ENCODE measurements at regions not wholly inside any gene's neighbourhood (a gene's known extent, or its start where the extent isn't known, plus 50 kb on each side); places are given as distances from the start of the nearest gene placed in this dataset.

DNA sequence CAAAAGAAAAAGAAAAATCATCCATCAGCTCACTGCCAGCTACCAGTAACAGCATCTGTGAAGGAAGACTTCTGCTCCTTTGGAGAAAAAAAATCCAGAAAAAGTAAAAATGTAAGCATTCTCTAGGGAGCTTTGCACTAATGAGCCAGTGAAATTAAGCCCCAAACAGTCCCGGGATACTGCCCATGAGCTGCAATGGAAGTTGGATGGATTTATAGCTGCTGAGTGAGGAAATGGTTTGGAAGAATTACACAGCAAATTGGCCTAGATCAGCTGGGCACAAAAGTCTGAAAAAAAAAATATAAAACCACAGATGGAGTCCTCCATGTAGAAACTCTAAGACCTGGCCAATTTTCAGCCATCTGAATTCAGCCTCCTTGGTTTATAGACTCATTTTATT lies 462.9 kb upstream of the USP15 start:
- TF ChIP-seq, protein P1, sequence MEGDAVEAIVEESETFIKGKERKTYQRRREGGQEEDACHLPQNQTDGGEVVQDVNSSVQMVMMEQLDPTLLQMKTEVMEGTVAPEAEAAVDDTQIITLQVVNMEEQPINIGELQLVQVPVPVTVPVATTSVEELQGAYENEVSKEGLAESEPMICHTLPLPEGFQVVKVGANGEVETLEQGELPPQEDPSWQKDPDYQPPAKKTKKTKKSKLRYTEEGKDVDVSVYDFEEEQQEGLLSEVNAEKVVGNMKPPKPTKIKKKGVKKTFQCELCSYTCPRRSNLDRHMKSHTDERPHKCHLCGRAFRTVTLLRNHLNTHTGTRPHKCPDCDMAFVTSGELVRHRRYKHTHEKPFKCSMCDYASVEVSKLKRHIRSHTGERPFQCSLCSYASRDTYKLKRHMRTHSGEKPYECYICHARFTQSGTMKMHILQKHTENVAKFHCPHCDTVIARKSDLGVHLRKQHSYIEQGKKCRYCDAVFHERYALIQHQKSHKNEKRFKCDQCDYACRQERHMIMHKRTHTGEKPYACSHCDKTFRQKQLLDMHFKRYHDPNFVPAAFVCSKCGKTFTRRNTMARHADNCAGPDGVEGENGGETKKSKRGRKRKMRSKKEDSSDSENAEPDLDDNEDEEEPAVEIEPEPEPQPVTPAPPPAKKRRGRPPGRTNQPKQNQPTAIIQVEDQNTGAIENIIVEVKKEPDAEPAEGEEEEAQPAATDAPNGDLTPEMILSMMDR (IDR thresholded peaks at IDR 0.05; ENCODE audit: low read depth, low read length, missing control alignments) = no peak
- DNase-seq (ENCODE audit: extremely low read depth, low read depth) = no peak
- no peak overlapping the region for H3K4me3 ChIP-seq (replicated peaks; ENCODE audit: low read depth, low read length)

DNA sequence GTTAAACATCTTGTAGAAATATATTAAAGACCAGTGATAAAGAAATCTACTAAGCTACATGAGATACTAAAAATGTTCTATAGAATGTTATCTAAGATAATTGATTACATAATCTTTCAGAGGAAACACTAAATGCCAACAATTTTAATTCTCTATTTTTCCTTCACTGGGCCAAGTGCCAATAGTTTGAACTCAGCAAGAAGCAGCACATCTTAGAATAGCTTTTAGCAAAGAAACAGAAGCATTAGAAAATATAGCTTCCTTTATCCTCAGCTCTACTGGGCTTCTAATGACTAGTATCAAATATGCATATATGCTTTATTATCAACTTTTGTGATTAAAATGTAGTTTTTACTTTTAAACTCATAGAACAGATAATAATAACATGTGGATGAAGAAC lies 461.4 kb upstream of the USP15 start:
- DNase-seq (ENCODE audit: extremely low read depth, low read depth) = no peak

DNA sequence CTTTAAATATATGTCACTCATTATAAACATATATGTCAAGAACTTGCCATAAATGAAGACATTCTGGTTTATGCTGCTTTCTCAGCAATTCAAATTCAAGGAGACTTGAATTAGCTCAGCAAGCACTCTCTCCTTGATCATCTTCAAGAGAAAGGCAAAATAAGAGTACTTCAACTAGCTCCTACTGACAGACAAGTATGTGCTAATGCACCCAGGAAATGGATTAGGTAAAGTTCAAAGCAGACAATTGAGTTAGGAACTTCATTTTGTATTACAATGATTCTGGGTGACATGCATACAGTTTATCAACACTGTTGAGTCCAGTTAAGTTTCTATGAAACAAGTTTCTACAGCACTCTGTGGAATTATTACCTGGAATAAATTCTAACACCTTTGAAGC lies 455.9 kb upstream of the USP15 start:
- no peak overlapping the region for H3K4me3 ChIP-seq (replicated peaks; ENCODE audit: low read depth, low read length)
- no peak for DNase-seq (ENCODE audit: extremely low read depth, low read depth)
- TF ChIP-seq, protein P1 (IDR thresholded peaks at IDR 0.05; ENCODE audit: low read depth, low read length, missing control alignments) = no peak

More for the DNA sequence above, 461.4 kb upstream of the USP15 start:
- H3K4me3 ChIP-seq (replicated peaks; ENCODE audit: low read depth, low read length) = no peak overlapping the region
- TF ChIP-seq, protein P1 (IDR thresholded peaks at IDR 0.05; ENCODE audit: low read depth, low read length, missing control alignments) = no peak

DNA sequence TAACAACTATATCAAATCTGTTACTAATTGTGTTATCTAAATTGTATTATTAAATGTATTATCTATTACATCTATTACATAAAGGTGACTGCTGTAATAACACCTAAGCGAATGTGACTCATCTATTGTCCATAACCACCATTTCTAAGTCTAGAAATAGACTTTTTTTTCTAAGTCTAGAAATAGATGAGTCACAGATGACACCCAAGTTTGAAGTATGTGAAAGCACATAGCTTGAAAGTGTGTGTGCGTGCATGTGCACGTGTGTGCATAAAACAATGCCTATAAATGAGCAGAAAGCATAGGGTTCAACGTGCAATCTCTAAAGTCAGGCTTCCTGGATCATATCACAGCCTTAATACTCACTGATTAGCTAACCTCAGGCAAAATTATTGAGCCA lies 451.3 kb upstream of the USP15 start:
- DNase-seq (ENCODE audit: extremely low read depth, low read depth) = no peak
- no peak overlapping the region for H3K4me3 ChIP-seq (replicated peaks; ENCODE audit: low read depth, low read length)
- TF ChIP-seq, protein P1 (IDR thresholded peaks at IDR 0.05; ENCODE audit: low read depth, low read length, missing control alignments) = no peak

DNA sequence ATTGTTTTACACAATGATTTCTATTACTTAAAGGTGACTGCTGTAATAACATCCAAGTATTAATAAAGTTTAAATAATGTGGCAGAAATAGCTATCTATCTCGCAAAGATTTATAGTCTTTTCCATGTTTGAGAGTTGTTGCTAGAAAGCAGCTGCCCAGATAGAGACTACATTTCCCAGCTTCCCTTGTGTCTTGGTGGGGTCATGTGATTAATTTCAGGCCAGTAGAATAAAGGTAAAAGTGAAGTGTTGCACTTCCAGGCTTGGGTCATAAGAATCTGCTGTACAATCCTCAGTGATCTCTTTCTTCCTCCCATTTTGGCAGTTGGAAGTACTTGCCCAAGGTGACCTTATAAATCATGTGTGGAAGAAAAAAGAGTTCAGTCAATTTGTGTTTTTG lies 449.7 kb upstream of the USP15 start:
- TF ChIP-seq, protein P1 (IDR thresholded peaks at IDR 0.05; ENCODE audit: low read depth, low read length, missing control alignments) = no peak
- no peak for DNase-seq (ENCODE audit: extremely low read depth, low read depth)
- H3K4me3 ChIP-seq (replicated peaks; ENCODE audit: low read depth, low read length) = no peak overlapping the region

DNA sequence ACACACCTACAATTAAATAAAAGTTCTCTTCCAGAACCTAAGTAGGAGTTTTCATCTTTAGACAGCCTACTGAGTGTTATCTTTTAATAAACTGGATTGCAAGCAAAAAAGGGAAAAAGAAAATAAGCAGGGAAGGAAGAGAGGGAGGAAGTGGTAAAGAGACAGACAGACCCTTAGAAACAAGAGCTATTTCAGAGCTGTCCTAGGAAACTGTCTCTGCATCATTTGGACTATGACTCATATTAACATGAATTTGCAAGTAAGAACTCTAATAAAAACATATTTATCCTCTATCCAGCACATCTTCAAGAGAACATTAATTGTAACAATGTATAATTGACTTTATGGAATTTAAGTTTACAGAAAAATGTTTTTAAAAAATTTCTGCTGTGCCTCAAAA lies 438.8 kb upstream of the USP15 start:
- no peak for DNase-seq (ENCODE audit: extremely low read depth, low read depth)
- no peak overlapping the region for H3K4me3 ChIP-seq (replicated peaks; ENCODE audit: low read depth, low read length)
- TF ChIP-seq, protein P1 (IDR thresholded peaks at IDR 0.05; ENCODE audit: low read depth, low read length, missing control alignments) = no peak

DNA sequence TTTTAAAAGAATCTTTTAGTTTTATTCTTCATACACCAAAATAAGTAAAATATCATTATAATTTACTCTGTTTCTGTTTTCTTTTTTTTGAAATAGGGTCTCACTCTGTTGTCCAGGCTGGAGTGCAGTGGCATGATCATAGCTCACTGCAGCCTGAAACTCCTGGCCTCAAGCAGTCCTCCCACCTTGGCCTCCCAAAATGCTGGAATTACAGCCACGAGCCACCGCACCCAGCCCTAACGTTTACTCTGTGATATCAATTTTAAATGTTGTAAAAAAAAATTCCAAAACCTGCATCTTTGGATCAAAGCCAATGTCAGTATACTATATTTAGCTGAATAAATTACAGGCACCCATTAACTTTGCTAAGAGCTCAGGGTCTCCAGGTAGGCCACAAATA lies 437.1 kb upstream of the USP15 start:
- TF ChIP-seq, protein P1 (IDR thresholded peaks at IDR 0.05; ENCODE audit: low read depth, low read length, missing control alignments) = no peak
- no peak for DNase-seq (ENCODE audit: extremely low read depth, low read depth)
- no peak overlapping the region for H3K4me3 ChIP-seq (replicated peaks; ENCODE audit: low read depth, low read length)

All from HFF-Myc (cell line).